ENCODE measurements at regions not wholly inside any gene's neighbourhood (a gene's known extent, or its start where the extent isn't known, plus 50 kb on each side); places are given as distances from the start of the nearest gene placed in this dataset.
"Not testable (repeated sequence)": the region's sequence is repeated elsewhere in the genome, so short reads cannot be mapped to it uniquely, and the experiment has no call there.

- H3K4me1 ChIP-seq (ENCODE audit: control insufficient read depth, low read length); H4K20me1 ChIP-seq (ENCODE audit: control insufficient read depth, insufficient read depth, low read depth, low read length); H3K4me3 ChIP-seq (ENCODE audit: low read length); H3K9me3 ChIP-seq (ENCODE audit: control insufficient read depth, insufficient read depth, low read length); H3F3A ChIP-seq (ENCODE audit: control insufficient read depth, insufficient read depth); H3K4me2 ChIP-seq (ENCODE audit: low read length); H3K27ac ChIP-seq (ENCODE audit: low read depth, low read length); H3K9me2 ChIP-seq (replicated peaks; ENCODE audit: control insufficient read depth, low read length); H3K79me2 ChIP-seq (ENCODE audit: control insufficient read depth, low read length); H3K36me3 ChIP-seq (ENCODE audit: control insufficient read depth, low read length); H3K27me3 ChIP-seq (ENCODE audit: control insufficient read depth, low read length): not testable (repeated sequence)
Measured at GRCh38 chr15:99810663-99811062, 77.4 kb upstream of the LYSMD4 start.

GRCh38 chr15:99799854-99800250 is 66.6 kb upstream of the LYSMD4 start:
- H3K36me3 ChIP-seq (ENCODE audit: control insufficient read depth, low read length); H4K20me1 ChIP-seq (ENCODE audit: control insufficient read depth, insufficient read depth, low read depth, low read length); H3K79me2 ChIP-seq (ENCODE audit: control insufficient read depth, low read length); H3K27ac ChIP-seq (ENCODE audit: low read depth, low read length); H3K9me2 ChIP-seq (replicated peaks; ENCODE audit: control insufficient read depth, low read length); H3K9me3 ChIP-seq (ENCODE audit: control insufficient read depth, insufficient read depth, low read length); H3F3A ChIP-seq (ENCODE audit: control insufficient read depth, insufficient read depth); H3K4me1 ChIP-seq (ENCODE audit: control insufficient read depth, low read length); H3K4me3 ChIP-seq (ENCODE audit: low read length); H3K4me2 ChIP-seq (ENCODE audit: low read length); H3K27me3 ChIP-seq (ENCODE audit: control insufficient read depth, low read length): not testable (repeated sequence)

- H3K27me3 ChIP-seq (ENCODE audit: control insufficient read depth, low read length); H3K4me3 ChIP-seq (ENCODE audit: low read length); H3K27ac ChIP-seq (ENCODE audit: low read depth, low read length); H3F3A ChIP-seq (ENCODE audit: control insufficient read depth, insufficient read depth); H3K4me1 ChIP-seq (ENCODE audit: control insufficient read depth, low read length); H3K36me3 ChIP-seq (ENCODE audit: control insufficient read depth, low read length); H3K9me3 ChIP-seq (ENCODE audit: control insufficient read depth, insufficient read depth, low read length); H3K79me2 ChIP-seq (ENCODE audit: control insufficient read depth, low read length); H3K4me2 ChIP-seq (ENCODE audit: low read length); H4K20me1 ChIP-seq (ENCODE audit: control insufficient read depth, insufficient read depth, low read depth, low read length); H3K9me2 ChIP-seq (replicated peaks; ENCODE audit: control insufficient read depth, low read length): not testable (repeated sequence)
Measured at GRCh38 chr15:99799182-99799853, 66.1 kb upstream of the LYSMD4 start.

GRCh38 chr15:99796940-99797870 is 64.0 kb upstream of the LYSMD4 start:
- not testable (repeated sequence) for H3K9me3 ChIP-seq (ENCODE audit: control insufficient read depth, insufficient read depth, low read length); H3K27ac ChIP-seq (ENCODE audit: low read depth, low read length); H3K27me3 ChIP-seq (ENCODE audit: control insufficient read depth, low read length); H3K79me2 ChIP-seq (ENCODE audit: control insufficient read depth, low read length); H3K9me2 ChIP-seq (replicated peaks; ENCODE audit: control insufficient read depth, low read length); H3F3A ChIP-seq (ENCODE audit: control insufficient read depth, insufficient read depth); H3K4me3 ChIP-seq (ENCODE audit: low read length); H3K4me2 ChIP-seq (ENCODE audit: low read length); H3K36me3 ChIP-seq (ENCODE audit: control insufficient read depth, low read length); H3K4me1 ChIP-seq (ENCODE audit: control insufficient read depth, low read length); H4K20me1 ChIP-seq (ENCODE audit: control insufficient read depth, insufficient read depth, low read depth, low read length)

GRCh38 chr15:99791881-99792807 is 58.9 kb upstream of the LYSMD4 start:
- H4K20me1 ChIP-seq (ENCODE audit: control insufficient read depth, insufficient read depth, low read depth, low read length); H3K36me3 ChIP-seq (ENCODE audit: control insufficient read depth, low read length); H3K9me2 ChIP-seq (replicated peaks; ENCODE audit: control insufficient read depth, low read length); H3K27me3 ChIP-seq (ENCODE audit: control insufficient read depth, low read length); H3K27ac ChIP-seq (ENCODE audit: low read depth, low read length); H3K4me1 ChIP-seq (ENCODE audit: control insufficient read depth, low read length); H3K4me2 ChIP-seq (ENCODE audit: low read length); H3K4me3 ChIP-seq (ENCODE audit: low read length); H3K9me3 ChIP-seq (ENCODE audit: control insufficient read depth, insufficient read depth, low read length); H3K79me2 ChIP-seq (ENCODE audit: control insufficient read depth, low read length); H3F3A ChIP-seq (ENCODE audit: control insufficient read depth, insufficient read depth): not testable (repeated sequence)

GRCh38 chr15:99790751-99791150 is 57.5 kb upstream of the LYSMD4 start:
- not testable (repeated sequence) for H3K79me2 ChIP-seq (ENCODE audit: control insufficient read depth, low read length); H3K4me2 ChIP-seq (ENCODE audit: low read length); H3K27me3 ChIP-seq (ENCODE audit: control insufficient read depth, low read length); H3K9me3 ChIP-seq (ENCODE audit: control insufficient read depth, insufficient read depth, low read length); H3K9me2 ChIP-seq (replicated peaks; ENCODE audit: control insufficient read depth, low read length); H3K4me1 ChIP-seq (ENCODE audit: control insufficient read depth, low read length); H3K27ac ChIP-seq (ENCODE audit: low read depth, low read length); H3K4me3 ChIP-seq (ENCODE audit: low read length); H4K20me1 ChIP-seq (ENCODE audit: control insufficient read depth, insufficient read depth, low read depth, low read length); H3F3A ChIP-seq (ENCODE audit: control insufficient read depth, insufficient read depth); H3K36me3 ChIP-seq (ENCODE audit: control insufficient read depth, low read length)
